Stimulated activated CD8-positive, alpha-beta memory T cell treated with anti-CD3 and anti-CD28 coated beads, Interleukin-7, amount 100 ng/mL, for 48 hours (primary cell): ENCODE measurements at regions not wholly inside any gene's neighbourhood (a gene's known extent, or its start where the extent isn't known, plus 50 kb on each side); places are given as distances from the start of the nearest gene placed in this dataset.
"Not testable (repeated sequence)": the region's sequence is repeated elsewhere in the genome, so short reads cannot be mapped to it uniquely, and the experiment has no call there.

Source experiments
- DNase-seq, 2 donors: peaks; one replicate each; pipeline ENCODE4 v3.0.0-alpha.2; 2020; ENCODE audit warnings: low read depth in 1 of 2; ENCODE audit errors: extremely low read depth in 1 of 2

DNA sequence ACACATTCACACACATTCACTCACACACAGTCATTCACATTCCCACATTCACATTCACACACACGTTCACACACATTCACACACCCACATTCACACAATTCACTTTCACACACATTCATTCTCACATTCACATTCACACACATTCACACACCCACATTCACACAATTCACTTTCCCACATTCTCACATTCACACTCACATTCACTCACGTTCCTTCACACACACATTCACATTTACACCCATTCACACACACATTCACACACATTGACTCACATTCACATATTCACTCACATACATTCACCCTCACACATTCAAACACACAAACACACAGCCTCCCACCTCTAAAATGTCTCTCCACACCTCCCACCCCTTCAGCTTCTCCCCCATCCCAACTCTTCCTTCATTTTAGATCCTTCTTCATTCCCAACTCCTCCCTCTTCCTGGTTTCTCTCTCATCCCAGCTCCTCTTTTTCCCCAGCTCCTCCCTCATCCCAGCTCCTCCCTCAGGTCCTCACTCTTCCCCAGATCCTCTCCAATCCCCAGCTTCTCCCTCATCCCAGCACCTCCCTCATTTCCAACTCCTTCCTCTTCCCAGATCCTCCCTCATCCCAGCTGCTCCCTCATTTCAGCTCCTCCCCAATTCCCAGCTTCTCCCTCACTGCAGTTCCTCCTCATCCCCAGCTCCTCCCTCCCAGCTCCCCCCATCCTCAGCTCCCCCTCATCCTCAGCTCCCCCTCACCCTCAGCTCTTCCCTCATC, 111.0 kb downstream of the FAM53A start:
- DNase-seq, result no peak

DNA sequence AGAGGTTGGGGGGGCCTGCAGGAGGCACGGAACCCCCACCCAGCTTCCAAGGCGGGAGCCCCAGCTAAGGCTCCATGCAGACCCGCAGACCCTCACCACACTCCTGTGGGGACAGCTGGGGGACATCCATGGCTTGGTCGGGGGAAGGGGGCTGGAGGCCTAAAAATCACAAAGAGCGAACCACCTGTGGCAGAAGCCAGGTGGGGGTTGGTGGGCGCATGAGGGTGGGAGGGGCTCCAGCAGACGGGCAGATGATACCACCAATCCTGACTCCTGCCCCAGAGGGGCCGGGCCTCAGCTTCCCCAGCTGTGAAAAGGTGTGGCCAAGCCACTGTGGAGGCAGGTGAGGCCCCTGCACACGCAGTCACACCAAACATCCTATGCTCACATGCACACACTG, 111.6 kb downstream of the FAM53A start:
- no peak for DNase-seq

DNA sequence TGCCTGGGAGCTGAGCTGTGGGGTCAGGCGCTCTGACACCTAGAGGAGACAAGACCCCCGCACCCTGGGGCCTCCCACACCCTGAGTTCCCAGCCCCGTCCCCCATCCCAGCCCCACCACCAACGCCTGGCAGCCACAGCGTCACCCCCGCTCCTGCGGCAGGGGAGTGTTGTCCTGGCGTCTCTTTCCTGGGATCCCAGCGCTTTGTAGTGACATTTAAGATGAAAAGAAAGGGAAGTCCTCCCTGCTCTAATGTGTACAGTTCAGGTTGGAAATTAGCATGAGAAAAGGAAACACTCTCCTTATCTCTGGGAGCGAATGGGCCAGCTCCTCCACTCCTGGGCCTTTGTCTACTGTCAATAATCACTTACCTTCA, 112.1 kb downstream of the FAM53A start:
- no peak for DNase-seq

DNA sequence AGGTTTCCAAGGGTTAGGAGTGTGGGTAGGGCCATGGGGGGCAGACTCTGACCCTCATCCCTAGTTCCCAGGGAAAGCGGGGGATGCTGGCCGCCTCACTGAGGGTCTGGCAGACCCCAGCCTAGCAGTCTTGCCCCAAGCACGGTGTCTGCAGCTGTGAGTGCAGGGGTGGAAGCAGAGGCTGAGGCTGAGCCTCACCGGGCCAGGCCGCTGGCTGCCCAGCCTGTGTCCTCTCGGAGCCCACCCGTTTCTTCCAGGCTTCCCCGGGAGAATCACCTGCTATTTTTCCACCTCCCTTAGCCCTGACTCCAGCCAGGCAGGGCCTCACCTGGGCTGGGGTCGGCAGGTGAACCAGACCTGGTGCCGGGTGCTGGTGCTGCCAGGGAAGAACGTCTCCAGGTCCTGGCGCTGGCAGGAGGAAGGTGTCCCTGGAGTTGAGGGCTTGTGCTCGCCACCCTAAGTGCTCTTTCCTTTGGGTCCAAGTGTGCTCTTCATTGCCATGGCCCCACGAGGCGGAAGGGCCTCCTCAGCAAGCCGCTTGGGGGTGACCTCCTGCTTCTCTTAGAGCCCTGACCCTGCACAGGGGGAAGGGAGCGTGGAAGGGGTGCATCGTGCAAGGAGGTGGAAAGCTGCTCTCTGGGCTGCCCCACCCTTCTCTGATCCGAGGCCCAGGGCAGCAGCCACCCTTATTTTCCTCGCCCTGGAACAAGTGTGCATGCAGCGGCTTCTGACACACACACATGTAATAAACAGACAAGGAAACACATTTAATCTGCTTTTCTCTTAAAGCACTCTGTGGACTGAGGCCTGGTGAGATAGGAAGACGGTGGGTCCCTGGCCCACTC, 112.7 kb downstream of the FAM53A start:
- DNase-seq, result no peak

DNA sequence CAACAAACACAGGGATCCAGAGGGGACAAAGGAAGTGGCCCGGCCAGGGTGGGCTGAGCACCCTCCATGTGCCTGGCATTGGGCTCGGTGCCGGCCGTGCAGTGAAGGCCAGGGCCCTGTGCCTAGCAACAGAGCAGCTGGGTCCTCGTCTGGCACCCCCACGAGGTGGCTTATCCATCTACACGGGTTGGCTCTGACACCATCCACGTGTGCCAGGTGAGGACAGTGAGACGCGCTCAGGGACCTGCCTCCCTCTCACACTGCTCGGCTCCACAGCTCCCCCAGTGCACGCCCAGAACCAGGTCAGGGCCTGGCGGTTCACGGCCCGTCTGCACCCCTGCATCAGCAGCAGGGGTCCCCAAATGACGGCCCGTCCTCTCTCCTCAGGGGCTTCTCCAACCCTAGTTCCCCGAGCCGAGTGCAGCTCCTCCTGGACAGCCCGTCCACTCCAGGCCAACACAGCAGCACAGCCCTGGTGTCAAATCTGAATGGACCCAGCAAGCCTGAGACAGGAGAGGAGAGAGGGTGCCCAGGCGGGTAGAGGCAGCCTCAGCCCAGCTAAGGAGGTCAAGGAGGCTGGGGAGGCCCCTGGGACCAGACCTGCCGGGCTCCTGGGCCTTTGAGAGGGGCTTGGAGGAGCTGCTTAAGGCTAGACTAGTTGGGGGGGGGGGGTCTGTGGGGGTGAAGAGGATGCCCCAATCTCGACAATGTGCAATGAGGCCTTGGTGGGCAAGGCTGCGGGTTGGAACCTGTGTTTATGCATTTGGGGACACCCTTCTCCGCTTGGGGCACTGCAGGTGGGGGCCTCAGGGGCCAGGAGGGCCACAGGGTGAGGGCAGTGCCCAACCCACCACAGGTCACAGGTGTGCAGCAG, 113.6 kb downstream of the FAM53A start:
- DNase-seq, result no peak

DNA sequence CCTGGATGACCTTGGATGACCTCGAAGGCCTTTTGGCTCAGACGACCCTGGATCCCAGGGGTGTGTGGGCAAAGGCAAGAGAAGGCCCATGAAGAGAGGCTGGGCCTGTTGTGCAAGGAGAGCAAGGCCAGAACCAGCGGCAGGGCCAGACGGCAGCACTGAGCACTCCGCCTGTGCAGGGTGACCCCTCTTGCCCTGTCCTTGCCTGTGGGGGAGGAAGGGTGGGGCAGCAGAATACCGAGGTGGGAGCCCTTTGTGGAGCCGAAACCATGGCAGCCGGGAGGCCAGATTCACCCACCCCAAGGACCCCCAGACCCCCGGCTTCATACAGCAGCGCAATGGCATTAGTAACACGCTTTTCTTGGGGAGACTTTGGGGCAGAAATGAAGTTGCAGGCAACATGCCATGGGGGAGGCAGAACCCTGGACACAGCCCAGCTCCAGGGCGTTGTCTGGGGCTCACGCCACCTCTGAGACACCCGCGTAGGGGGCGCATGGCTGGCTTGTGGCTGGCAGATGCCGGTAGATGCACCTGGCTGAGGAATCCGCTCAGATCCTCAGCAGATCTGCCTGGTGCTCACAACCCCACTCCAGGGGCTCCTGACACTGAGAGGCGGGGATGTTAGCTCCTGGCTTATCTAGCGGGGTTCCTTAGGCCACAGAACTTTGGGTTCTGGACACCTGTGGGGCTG, 114.5 kb downstream of the FAM53A start:
- DNase-seq, result no peak

DNA sequence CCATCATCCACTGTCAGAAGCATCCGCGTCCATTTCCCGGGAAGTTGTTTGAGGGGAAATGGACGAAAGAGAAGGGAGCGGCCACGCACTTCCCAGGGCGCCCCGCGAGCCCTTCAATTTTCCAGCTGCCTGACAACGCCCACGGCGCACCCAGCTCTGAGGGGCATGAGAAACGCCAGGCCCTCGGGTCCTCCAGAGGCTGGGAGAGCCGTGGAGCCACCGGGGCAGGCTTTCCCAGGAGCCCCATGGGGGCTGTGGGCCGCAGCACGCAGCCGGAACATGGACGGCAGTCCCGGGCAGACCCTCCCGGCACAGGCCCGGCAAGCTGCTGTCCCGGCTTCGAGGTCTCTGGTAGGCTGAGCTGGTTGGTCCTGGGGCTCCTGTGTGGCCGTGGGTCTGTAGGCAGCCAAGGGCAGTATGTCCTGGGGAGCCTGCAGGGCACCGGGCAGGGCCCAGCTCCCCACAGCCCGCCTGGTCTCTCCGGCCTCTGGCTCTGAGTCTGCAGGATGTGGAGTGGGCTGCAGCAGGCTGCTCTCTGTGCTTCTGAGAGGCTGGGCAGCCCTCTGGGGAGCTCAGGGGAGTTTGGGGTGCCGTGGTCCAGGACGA, 115.2 kb downstream of the FAM53A start:
- DNase-seq, result no peak

DNA sequence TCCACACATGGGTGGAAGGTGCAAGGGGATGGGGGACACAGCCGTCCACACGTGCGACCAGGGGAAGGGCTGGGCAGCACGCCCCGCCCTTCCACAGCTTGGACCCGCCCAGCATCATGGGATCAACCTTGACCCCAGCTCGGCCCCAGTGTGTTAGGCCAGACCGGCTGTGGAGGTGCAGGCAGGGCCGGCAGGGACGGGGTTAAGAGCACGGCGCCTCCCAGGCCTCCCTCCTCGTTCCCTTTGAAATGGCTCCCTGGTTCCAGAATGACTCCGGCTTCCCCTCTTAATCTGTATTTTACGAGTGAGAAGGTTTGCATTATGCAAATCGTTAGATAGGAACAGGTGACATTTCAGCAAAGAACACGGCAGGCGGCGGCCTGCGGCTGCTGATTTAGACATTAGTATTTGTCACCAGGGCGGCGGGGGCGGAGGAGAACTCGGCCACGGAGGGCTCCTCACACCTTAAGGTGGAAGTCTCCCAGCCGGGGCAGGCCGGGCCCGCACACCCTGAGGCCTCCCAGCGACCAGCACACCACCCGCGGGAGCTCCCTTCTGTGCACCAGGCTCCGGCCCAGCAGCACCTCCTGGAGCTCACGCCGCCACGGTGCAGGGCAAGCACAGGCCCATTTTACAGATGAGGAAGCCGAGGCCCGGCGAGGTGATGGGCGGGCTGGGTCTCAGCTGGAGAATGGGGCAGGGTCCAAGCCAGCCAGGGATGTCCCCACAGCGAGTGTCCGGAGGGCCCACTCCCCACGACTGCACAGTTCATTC, 116.1 kb downstream of the FAM53A start:
- DNase-seq, result no peak

DNA sequence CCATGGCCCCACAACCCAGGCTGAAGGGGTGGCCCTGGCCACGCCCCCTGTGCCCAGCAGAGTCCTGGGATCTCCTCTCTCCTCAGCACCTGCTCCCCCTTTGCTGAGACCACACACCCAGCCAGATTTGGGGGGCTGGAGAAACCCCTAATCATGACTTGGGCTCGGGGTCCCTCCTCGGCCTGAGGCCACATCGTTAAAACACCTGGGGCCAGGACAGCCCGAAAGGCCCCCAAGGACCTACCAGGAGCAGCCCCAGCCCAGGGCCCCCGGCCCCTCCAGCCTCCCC, 116.7 kb downstream of the FAM53A start:
- DNase-seq, result no peak

DNA sequence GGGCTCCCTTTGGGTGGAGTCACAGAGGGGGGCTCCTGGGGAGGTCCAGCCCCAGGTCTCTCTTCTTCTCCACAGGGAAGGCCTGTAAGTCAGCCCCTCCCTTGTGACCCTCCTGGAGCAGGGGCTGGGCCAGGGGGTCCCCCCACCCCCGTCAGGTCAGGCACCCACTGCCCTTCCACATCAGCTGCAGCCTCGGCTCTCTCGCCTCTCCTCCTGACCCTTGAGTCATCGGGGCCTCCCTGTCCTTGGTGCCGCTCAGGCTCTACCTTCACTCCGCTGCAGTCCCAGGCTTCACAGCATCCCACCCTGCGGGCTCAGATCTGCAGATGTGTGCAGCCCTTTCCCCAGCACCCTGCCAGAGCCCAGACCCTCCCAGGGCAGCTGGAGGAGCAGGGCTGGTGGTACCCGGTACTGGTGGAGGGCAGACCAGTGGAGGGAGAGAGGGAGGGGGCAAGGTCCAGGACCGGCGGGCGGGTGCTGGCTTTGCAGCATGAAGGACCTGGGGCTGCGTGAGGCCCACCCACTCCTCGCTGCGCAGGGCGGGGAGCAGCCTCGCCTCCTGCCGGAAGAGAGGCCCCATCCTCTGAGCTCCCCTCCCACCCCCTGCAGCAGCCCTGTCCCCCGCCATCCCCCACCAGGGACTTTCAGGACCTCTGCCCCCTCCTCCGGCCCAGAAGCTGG, 117.1 kb downstream of the FAM53A start:
- DNase-seq, result no peak

DNA sequence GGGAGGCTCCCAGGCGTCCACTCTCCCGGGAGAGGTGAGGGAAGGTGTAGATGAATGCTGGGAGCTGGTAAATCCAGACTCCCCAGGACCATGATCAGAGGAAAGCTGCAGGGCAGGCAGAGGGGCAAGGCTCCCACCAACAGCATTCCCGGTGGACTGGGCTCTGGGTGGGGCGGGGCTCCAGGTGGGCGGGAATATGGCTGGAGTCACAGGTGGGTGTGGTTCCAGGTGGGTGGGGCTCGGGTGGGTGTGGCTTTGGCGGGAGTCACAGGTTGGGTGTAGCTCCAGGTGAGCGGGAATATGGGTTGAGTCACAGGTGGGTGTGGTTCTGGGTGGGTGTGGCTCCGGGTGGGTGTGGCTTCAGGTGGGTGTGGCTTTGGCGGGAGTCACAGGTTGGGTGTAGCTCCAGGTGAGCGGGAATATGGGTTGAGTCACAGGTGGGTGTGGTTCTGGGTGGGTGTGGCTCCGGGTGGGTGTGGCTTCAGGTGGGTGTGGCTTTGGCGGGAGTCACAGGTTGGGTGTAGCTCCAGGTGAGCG, 117.7 kb downstream of the FAM53A start:
- DNase-seq, result not testable (repeated sequence)

DNA sequence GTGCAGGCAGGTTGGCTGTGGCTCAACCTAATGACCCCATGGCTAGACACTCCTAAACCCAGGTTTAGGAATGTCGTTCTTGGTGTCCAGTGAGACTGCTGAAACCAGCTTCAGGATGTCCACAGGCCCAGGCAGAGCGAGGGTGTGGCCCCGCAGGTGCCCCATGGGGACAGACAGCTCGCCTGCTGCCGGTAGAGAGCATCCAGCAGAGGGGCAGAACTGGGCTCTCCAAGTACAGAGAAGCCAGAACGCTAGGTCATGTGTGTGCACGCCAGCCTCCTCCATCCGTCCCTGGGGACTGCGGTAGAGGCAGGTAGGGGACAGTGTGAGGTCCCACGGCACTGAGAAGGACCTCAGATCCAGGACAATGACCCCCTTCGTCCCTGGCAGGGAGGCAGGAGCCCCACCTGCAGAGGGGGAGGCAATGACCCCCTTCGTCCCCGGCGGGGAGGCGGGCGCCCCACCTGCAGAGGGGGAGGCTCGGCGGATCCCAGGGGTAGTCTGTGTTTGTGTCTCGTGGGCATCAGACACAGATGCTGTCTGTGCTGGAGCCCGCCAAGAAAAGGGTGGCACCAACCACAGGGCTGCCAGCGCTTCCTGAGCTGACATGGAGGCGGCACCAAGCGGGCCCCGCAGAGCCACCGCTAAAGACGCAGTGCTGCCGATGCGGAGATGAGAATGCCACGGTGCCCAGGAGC, 118.4 kb downstream of the FAM53A start:
- no peak for DNase-seq

DNA sequence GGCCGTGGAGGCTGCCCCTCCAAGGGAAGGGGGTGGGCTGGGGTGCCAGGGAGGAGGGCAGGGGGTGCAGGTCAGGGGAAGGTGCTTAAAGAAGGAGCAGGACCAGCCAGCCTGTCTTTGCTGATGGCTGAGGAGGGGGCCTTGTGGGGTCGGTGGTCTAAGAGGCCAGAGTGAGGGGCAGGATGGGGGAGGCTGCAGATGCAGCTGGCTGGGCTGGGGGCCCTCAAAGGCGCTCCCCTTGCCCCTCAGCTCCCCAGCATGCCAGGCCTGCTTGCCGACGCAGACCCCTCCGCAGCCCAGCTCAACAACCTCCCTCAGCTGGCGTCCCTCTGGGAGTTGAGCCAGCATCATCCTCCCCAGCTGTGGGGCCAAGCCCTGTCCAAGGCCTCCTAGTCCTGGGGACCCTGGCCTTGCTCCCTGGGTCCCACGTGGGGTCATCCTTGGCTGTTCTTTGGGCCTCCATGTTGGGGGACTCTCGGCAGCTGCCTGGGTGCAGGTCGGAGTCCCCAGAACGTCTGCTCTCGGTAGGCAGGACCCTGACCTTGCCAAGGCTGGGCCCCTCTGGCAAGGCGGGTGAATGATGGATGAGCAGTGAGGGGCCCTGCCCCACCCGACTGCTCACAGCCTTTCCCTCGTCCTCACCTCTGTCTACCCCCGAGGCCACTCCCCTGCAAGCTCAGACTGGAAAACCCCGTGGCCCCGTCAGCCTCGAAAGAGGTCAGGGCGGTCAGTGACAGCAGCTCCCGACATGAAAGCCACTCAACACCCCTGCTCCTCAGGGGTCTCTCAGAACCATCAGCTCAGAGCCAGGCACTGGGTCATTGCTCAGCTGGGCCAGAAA, 119.4 kb downstream of the FAM53A start:
- no peak for DNase-seq

DNA sequence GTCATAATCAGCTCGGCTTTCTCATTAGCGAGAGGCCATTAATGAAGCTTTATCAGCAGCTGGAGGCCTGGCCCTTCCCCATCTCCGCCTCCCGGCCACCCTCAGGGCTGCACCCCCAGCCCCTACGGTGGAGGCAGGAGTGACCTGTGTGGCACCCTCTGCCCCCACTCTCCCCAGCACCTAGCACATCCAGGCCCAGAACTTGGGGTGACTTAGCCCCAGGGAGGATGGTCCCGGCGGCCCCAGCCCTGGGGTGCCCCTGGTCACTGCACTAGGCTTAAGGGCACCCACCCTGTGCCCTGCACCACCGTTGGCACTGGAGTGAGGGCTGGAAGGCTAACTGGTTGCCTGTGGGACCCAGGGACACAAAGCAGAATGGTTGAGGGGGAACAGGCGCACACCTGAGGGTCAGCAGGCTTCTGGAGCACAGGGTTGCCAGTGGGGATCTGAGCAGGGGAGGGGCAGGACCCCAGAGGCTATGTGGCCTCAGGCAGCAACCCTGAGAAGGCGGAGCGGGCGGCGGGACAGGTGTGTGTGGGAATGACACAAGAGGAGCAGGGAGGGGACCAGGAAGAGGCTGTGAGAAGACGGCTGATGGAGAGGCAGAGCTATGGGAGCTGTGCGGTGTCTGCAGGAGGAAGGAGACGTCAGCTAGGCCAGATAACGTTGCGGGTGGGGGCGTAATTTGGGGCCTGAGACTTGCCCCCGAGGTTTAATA, 120.2 kb downstream of the FAM53A start:
- DNase-seq, result no peak

DNA sequence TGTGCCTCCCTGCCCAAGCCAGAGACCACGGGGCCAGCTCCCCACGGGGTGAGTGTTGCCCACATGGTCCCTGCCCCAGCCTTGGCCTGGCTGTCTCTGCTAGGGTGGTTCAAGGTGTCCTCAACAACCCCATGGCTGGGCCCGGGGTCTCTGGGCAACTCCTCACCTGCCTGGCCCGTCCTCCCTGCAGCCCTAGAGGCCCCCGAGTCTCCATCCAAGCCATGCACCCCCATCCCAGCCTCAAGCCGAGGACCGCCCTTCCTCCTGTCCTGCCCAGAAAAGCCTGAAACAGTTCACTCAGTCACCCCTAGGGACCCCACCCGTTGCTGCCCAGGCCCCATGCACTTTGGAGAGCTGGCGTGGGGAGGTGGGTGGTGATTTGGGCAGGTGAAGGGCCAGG, 120.9 kb downstream of the FAM53A start:
- no peak for DNase-seq

DNA sequence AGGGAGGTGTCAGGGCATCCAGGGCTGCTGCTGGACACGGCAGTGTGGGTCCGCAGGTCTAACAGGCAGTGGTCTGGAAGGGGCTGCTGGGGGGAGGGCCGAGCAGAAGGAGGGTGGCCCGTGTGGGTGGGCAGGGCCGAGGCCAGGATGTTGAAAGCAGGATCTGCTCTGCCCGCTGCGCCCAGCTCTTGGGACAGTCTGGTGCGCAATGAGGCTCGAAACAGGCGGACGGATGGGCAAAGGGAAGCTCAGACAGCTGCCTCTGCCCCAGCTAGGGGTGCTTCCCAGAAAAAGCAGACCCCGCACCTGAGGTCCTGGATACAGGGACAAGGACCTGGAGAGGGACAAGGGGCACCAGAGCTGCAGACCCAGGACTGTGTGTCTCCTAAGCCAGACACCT, 121.3 kb downstream of the FAM53A start:
- DNase-seq, result no peak

DNA sequence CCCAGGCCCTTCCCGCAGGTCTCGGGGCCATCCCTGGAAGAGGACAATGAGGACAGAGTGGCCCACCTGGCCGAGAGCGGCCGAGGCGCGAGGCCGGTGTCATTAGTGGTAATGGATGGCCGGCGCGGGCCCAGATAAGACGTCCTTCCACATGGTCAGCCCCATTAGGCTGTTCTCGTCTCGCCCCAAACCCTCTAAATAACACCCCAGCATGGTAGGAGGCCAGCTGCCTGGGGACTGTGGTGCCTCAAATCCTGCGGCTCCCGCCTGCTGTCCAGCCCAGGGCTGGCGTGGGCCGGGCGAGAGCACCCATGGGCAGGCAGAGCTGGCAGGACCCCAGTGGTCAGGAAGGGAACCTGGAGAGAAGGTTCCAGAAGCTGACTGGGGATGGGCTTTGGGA, 121.7 kb downstream of the FAM53A start:
- DNase-seq, result no peak
